ENCODE measurements at regions not wholly inside any gene's neighbourhood (a gene's known extent, or its start where the extent isn't known, plus 50 kb on each side); places are given as distances from the start of the nearest gene placed in this dataset.

GRCh38 chr5:120035181-120035580, 405.8 kb downstream of the FAM170A start:
- no peak for DNase-seq
- Mint-ChIP-seq H3K27ac (no peak overlapping the region), H3K9me3 (peaks cover 4% of the 10 kb centered on the region), H3K4me3 (no peak overlapping the region), H3K36me3 (ENCODE audit: low read depth) (no peaks in the 10 kb centered on the region), H3K27me3 (ENCODE audit: low read depth, poor library complexity) (no peaks in the 10 kb centered on the region), H3K4me1 (no peaks in the 10 kb centered on the region)
- no peak for TF ChIP-seq CTCF (IDR thresholded peaks at IDR 0.05)

GRCh38 chr5:120035815-120036577, 406.6 kb downstream of the FAM170A start:
- Mint-ChIP-seq H3K4me3 (no peak overlapping the region), H3K9me3 (peaks cover 4% of the 10 kb centered on the region), H3K4me1 (no peaks in the 10 kb centered on the region), H3K27me3 (ENCODE audit: low read depth, poor library complexity) (no peaks in the 10 kb centered on the region), H3K36me3 (ENCODE audit: low read depth) (no peaks in the 10 kb centered on the region), H3K27ac (no peak overlapping the region)
- DNase-seq = no peak
- no peak for TF ChIP-seq CTCF (IDR thresholded peaks at IDR 0.05)

GRCh38 chr5:120037451-120037850, 408.1 kb downstream of the FAM170A start:
- H3K27ac Mint-ChIP-seq = no peak overlapping the region
- H3K27me3 Mint-ChIP-seq (ENCODE audit: low read depth, poor library complexity) = no peaks in the 10 kb centered on the region
- no peak for DNase-seq
- TF ChIP-seq CTCF (IDR thresholded peaks at IDR 0.05) = no peak
- peaks cover 4% of the 10 kb centered on the region for H3K9me3 Mint-ChIP-seq
- H3K4me1 Mint-ChIP-seq = no peaks in the 10 kb centered on the region
- no peaks in the 10 kb centered on the region for H3K36me3 Mint-ChIP-seq (ENCODE audit: low read depth)
- H3K4me3 Mint-ChIP-seq = no peak overlapping the region

GRCh38 chr5:120039111-120039510, 409.8 kb downstream of the FAM170A start:
- no peaks in the 10 kb centered on the region for H3K27me3 Mint-ChIP-seq (ENCODE audit: low read depth, poor library complexity)
- H3K36me3 Mint-ChIP-seq (ENCODE audit: low read depth) = no peaks in the 10 kb centered on the region
- H3K4me3 Mint-ChIP-seq = no peak overlapping the region
- DNase-seq = no peak
- no peaks in the 10 kb centered on the region for H3K4me1 Mint-ChIP-seq
- H3K9me3 Mint-ChIP-seq = no peaks in the 10 kb centered on the region
- H3K27ac Mint-ChIP-seq = no peak overlapping the region
- TF ChIP-seq CTCF (IDR thresholded peaks at IDR 0.05) = no peak

- Mint-ChIP-seq H3K27ac (no peak overlapping the region), H3K4me1 (no peaks in the 10 kb centered on the region), H3K9me3 (no peaks in the 10 kb centered on the region), H3K27me3 (ENCODE audit: low read depth, poor library complexity) (no peaks in the 10 kb centered on the region), H3K4me3 (no peak overlapping the region), H3K36me3 (ENCODE audit: low read depth) (no peaks in the 10 kb centered on the region)
- no peak for TF ChIP-seq CTCF (IDR thresholded peaks at IDR 0.05)
- no peak for DNase-seq
Measured at GRCh38 chr5:120043431-120043830, 414.1 kb downstream of the FAM170A start.
